Spleen (tissue), 7 donors: ENCODE measurements at regions not wholly inside any gene's neighbourhood (a gene's known extent, or its start where the extent isn't known, plus 50 kb on each side); places are given as distances from the start of the nearest gene placed in this dataset.

Source experiments
- POLR2A ChIP-seq, 3 donors: fragments of 450-650 bp; IDR thresholded peaks; one replicate each; pipeline ENCODE4 v1.5.1; 2017; ENCODE audit warnings: antibody characterized with exemption in 3 of 3, mild to moderate bottlenecking in 1 of 3
- TF ChIP-seq, protein P1 (sequence below), 11 experiments: fragments of 200-600 bp in 7 of 11; fragments of 450-650 bp in 4 of 11; sonication (generic) in 4 of 11; IDR thresholded peaks in 8 of 11; conservative IDR thresholded peaks in 3 of 11; 1 replicate in 7 of 11; 2 replicates in 4 of 11; pipeline versions ENCODE4 v1.4.0 to v1.8.0; 2016 to 2021; ENCODE audit warnings: antibody characterized with exemption in 11 of 11, inconsistent platforms in 4 of 11, mild to moderate bottlenecking in 1 of 11
- donor health status: DM: no; HTN: no; CAD: no; lungs with moderate emphysema.
- donor health status: DM: no; HTN: no; CAD: no.
- donor health status: DM: no; HTN: no; CAD: no.

DNA sequence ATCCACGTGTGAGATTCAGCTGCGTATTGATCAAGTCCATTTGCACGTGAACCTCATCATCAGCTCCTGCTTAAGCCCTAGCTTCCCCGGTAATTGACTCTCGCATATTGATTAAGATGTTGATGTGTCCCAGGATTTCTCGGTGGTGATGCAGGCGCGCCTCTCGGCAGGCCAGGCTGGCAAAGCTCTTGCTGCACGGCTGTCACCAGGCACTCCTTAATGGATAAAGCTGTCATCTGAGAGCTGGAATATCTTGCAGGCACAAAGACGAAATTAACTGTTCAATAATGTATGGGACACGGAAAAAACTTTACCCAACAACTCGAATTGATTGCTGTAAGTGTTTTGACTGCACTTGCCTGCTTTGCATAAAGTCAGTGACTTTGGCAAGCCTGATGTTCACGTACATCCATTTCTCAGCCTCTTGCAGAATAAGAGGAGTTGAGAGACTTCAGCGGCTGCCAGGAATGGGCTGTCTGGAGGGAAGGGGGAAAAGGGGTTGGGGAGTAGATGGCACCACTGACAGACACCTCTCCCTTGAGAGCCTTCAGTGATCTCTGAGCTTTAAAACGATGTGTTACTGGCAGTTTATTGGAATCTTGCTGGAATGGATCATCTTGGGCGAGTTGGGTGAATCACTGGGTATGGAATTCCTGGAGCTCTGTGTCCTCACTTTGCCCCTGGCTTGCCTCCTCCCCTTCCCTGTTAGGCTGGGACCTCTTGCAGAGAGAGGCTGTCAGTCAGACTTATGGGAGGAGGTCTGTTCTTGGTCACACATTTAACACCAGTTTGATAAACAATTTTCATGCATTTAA lies 650.3 kb downstream of the CCDC171 start:
- no peak for TF ChIP-seq POLR2A (IDR thresholded peaks at IDR 0.05)
- TF ChIP-seq, protein P1, sequence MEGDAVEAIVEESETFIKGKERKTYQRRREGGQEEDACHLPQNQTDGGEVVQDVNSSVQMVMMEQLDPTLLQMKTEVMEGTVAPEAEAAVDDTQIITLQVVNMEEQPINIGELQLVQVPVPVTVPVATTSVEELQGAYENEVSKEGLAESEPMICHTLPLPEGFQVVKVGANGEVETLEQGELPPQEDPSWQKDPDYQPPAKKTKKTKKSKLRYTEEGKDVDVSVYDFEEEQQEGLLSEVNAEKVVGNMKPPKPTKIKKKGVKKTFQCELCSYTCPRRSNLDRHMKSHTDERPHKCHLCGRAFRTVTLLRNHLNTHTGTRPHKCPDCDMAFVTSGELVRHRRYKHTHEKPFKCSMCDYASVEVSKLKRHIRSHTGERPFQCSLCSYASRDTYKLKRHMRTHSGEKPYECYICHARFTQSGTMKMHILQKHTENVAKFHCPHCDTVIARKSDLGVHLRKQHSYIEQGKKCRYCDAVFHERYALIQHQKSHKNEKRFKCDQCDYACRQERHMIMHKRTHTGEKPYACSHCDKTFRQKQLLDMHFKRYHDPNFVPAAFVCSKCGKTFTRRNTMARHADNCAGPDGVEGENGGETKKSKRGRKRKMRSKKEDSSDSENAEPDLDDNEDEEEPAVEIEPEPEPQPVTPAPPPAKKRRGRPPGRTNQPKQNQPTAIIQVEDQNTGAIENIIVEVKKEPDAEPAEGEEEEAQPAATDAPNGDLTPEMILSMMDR (IDR thresholded peaks at IDR 0.05 in 8 of 11, conservative IDR thresholded peaks at IDR 0.05 in 3 of 11) = no peak
